Esophagus muscularis mucosa (tissue), 4 donors: ENCODE measurements at regions not wholly inside any gene's neighbourhood (a gene's known extent, or its start where the extent isn't known, plus 50 kb on each side); places are given as distances from the start of the nearest gene placed in this dataset.

ENCODE experiments used
- EP300 ChIP-seq: sonication (generic); formaldehyde crosslinking; IDR thresholded peaks from one replicate; pipeline ENCODE4 v1.6.1; 2017; ENCODE audit warnings: antibody characterized with exemption
- POLR2A ChIP-seq: fragments of 450-650 bp; IDR thresholded peaks from one replicate; pipeline ENCODE4 v1.6.1; 2017; ENCODE audit warnings: antibody characterized with exemption, moderate library complexity, mild to moderate bottlenecking, low read depth
- POLR2AphosphoS5 ChIP-seq, 2 donors: sonication (generic); formaldehyde crosslinking; IDR thresholded peaks; one replicate each; pipeline ENCODE4 v1.6.1; 2017; ENCODE audit warnings: antibody characterized with exemption in 2 of 2
- TF ChIP-seq, protein P1 (sequence below), 3 experiments: fragments of 200-600 bp in 2 of 3; fragments of 450-650 bp in 1 of 3; sonication (generic) in 2 of 3; IDR thresholded peaks; one replicate each; pipeline ENCODE4 v1.5.1; 2017 to 2019; ENCODE audit warnings: antibody characterized with exemption in 3 of 3, mild to moderate bottlenecking in 2 of 3, moderate library complexity in 1 of 3

DNA sequence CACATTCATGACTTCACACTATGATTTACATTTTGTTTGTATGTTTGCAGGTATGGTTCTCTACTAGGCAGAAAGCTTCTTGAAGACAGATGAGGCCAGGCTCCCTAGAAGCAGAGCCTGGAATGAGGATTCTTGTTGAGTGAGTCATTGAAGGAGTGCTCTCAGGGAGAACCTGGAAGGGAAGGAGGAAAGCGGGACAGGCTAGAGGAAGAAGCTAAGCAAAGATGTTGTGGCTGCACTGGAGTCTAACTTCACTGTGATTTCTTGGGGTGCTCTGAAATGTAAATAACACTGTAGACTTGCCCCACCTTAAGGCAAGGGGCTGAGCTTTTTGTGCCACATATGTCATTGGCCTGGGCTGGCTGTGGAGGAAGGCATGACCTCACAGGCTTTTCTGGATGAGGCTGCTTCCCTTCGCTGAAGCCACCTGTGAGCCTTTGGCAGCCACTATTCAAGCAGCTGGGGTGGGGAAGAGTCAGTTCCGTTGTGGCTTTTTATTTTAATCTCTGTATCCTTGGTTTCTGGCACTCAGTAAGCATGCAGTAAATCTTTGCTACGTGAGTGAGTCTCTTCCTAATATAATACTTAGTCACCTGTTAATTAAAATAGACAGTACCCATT is 307.3 kb downstream of the SV2B start:
- TF ChIP-seq, protein P1, sequence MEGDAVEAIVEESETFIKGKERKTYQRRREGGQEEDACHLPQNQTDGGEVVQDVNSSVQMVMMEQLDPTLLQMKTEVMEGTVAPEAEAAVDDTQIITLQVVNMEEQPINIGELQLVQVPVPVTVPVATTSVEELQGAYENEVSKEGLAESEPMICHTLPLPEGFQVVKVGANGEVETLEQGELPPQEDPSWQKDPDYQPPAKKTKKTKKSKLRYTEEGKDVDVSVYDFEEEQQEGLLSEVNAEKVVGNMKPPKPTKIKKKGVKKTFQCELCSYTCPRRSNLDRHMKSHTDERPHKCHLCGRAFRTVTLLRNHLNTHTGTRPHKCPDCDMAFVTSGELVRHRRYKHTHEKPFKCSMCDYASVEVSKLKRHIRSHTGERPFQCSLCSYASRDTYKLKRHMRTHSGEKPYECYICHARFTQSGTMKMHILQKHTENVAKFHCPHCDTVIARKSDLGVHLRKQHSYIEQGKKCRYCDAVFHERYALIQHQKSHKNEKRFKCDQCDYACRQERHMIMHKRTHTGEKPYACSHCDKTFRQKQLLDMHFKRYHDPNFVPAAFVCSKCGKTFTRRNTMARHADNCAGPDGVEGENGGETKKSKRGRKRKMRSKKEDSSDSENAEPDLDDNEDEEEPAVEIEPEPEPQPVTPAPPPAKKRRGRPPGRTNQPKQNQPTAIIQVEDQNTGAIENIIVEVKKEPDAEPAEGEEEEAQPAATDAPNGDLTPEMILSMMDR (IDR thresholded peaks at IDR 0.05): no peak
- TF ChIP-seq POLR2A: no peak
- TF ChIP-seq POLR2AphosphoS5 (IDR thresholded peaks at IDR 0.05): no peak
- no peak for TF ChIP-seq EP300
